Esophagus squamous epithelium (tissue), 5 donors: ENCODE measurements at regions not wholly inside any gene's neighbourhood (a gene's known extent, or its start where the extent isn't known, plus 50 kb on each side); places are given as distances from the start of the nearest gene placed in this dataset.

ENCODE experiments used
- DNase-seq: peaks from one replicate; lab custom pipeline; 2025; lab: John Stamatoyannopoulos, UW
- H3K27ac ChIP-seq, 4 donors: fragments of 200-600 bp; sonication (generic); one replicate each; pipeline ENCODE4 v1.5.1; 2016 to 2019; ENCODE audit warnings: mild to moderate bottlenecking in 1 of 4
- H3K27me3 ChIP-seq, 4 donors: fragments of 200-600 bp; sonication (generic); 1 replicate in 3 of 4; 2 replicates in 1 of 4; pipeline versions ENCODE4 v1.5.1 to v1.6.0; 2017 to 2021; ENCODE audit warnings: antibody characterized with exemption in 1 of 4
- H3K36me3 ChIP-seq, 3 donors: fragments of 200-600 bp; sonication (generic); one replicate each; pipeline ENCODE4 v1.5.1; 2016 to 2019
- H3K4me1 ChIP-seq, 3 donors: fragments of 200-600 bp; sonication (generic); one replicate each; pipeline ENCODE4 v1.5.1; 2017 to 2019
- H3K4me3 ChIP-seq, 4 donors: fragments of 200-600 bp; sonication (generic); 1 replicate in 3 of 4; 2 replicates in 1 of 4; pipeline ENCODE4 v1.5.1; 2016 to 2019; ENCODE audit warnings: mild to moderate bottlenecking in 2 of 4, moderate library complexity in 1 of 4
- H3K9me3 ChIP-seq, 3 donors: fragments of 200-600 bp; sonication (generic); one replicate each; pipeline ENCODE4 v1.5.1; 2016 to 2019
- POLR2A ChIP-seq, 4 donors: fragments of 450-650 bp; IDR thresholded peaks; one replicate each; pipeline ENCODE4 v1.6.1; 2017; ENCODE audit warnings: antibody characterized with exemption in 4 of 4, mild to moderate bottlenecking in 4 of 4, moderate library complexity in 3 of 4
- WGBS, 2 donors: methylation state at CpG; one replicate each; pipeline ENCODE4 v1.1.5; 2018; 5-methylcytosine and 5-hydroxymethylcytosine counted together
- intact Hi-C: fragments of 100-400 bp; cut with DNase I; formaldehyde crosslinking; loops from one replicate; pipeline ENCODE4 v1.15.0; 2022
- TF ChIP-seq, protein P1 (sequence below), 6 experiments: fragments of 450-650 bp in 4 of 6; fragments of 200-600 bp in 2 of 6; sonication (generic) in 2 of 6; IDR thresholded peaks; one replicate each; pipeline ENCODE4 v1.5.1; 2016 to 2019; ENCODE audit warnings: antibody characterized with exemption in 6 of 6, mild to moderate bottlenecking in 4 of 6, moderate library complexity in 4 of 6
- donor health status: DM: yes; HTN: yes; CAD: no.

DNA sequence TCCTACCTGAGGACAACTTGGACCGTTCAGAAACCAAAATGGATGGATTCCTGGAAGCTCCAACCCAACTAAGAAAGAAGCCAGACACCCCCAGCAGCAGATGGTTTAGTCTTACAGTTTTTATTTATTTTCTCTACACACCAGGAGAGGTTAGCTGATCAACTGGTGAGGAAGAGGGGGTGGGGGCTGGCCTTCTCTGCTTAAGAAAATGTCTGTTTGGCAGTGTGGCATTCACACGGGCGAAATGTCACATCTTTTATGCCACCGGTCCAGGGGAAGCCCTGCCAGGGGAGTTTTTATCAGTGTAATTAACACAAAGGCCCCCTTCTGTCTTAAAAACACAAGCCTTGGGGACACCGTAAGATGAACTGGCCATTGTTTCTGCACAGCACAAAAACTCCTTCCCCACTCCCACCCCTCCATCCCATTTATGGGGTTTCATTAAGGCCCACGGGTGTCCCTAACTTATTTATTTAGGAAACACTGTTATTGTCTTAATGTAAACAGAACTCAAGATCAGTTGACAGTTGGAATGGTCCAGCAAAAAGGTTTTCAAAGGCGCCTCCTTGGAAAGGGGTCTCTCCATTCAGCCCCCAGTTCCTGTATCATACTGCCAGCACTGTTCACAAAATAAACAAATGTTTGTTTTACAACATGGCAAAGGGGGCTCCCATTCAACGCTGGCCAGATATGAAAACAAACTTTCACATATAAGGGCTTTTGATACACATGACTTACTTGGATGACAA is 217.0 kb downstream of the C1D start:
- 70 to 76% methylated on average over 8 of the region's 8 CpGs for WGBS, 2 donors
- H3K36me3 ChIP-seq, result no peaks in the 10 kb centered on the region
- DNase-seq, result no peak
- H3K27ac ChIP-seq, result peak overlapping the region in 3 of 4 donors; percentile 11 to 51 (median 36)
- H3K9me3 ChIP-seq, result no peaks in the 10 kb centered on the region
- TF ChIP-seq, protein P1, sequence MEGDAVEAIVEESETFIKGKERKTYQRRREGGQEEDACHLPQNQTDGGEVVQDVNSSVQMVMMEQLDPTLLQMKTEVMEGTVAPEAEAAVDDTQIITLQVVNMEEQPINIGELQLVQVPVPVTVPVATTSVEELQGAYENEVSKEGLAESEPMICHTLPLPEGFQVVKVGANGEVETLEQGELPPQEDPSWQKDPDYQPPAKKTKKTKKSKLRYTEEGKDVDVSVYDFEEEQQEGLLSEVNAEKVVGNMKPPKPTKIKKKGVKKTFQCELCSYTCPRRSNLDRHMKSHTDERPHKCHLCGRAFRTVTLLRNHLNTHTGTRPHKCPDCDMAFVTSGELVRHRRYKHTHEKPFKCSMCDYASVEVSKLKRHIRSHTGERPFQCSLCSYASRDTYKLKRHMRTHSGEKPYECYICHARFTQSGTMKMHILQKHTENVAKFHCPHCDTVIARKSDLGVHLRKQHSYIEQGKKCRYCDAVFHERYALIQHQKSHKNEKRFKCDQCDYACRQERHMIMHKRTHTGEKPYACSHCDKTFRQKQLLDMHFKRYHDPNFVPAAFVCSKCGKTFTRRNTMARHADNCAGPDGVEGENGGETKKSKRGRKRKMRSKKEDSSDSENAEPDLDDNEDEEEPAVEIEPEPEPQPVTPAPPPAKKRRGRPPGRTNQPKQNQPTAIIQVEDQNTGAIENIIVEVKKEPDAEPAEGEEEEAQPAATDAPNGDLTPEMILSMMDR (IDR thresholded peaks at IDR 0.05), result no peak
- no peak for TF ChIP-seq POLR2A (IDR thresholded peaks at IDR 0.05)
- intact Hi-C loops, result no loop called here
- peaks cover 0 to 11% (median 7%) of the 10 kb centered on the region in 3 donors for H3K4me1 ChIP-seq
- H3K27me3 ChIP-seq, result no peaks in the 10 kb centered on the region
- H3K4me3 ChIP-seq, result peak overlapping the region in 2 of 4 donors; percentile 16 to 35

DNA sequence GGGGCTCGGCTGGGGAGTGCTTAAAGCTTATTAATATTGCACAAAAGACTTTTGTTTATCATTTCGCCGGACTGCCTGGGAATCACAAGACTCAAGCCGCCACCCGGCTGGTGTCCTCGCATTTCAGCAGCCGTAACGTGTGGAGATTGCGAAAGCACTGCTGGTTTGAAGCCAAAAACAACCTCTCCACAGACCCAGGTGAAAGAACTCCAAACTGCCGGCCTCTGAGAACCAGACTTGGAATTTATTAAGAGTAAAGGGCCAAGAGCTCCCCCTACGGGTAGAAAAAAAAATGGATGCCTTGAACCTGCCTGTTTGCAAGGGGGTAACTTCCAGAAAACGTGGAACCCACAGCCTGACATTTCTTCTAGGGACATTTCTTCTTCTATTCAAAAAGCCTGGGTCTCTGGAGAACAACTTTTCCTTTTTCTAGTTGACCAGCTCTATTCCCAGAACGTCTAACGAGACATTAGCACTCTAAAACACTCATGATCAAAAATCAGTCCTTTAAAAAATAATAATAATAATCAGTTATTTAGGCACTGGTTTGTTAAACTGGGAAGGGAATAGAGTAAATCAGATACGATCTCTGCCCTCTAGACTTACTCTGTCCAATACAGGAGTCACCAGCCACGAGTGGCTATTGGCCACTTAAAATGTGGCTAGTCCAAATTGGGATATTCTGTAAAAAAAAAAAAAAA is 216.3 kb downstream of the C1D start:
- H3K4me1 ChIP-seq, result peaks cover 0 to 11% (median 7%) of the 10 kb centered on the region in 3 donors
- no peaks in the 10 kb centered on the region for H3K27me3 ChIP-seq
- 8 to 18% methylated on average over 7 to 16 of the region's 16 CpGs for WGBS, 2 donors
- DNase-seq, result no peak
- no peaks in the 10 kb centered on the region for H3K9me3 ChIP-seq
- H3K36me3 ChIP-seq, result no peaks in the 10 kb centered on the region
- TF ChIP-seq, protein P1 (IDR thresholded peaks at IDR 0.05), result peak; percentile 53 to 79 (median 70)
- no peak for TF ChIP-seq POLR2A (IDR thresholded peaks at IDR 0.05)
- peak overlapping the region in 2 of 4 donors; percentile 16 to 35 for H3K4me3 ChIP-seq
- H3K27ac ChIP-seq, result peak overlapping the region in 3 of 4 donors; percentile 11 to 51 (median 36)
- intact Hi-C loops, result no loop called here

DNA sequence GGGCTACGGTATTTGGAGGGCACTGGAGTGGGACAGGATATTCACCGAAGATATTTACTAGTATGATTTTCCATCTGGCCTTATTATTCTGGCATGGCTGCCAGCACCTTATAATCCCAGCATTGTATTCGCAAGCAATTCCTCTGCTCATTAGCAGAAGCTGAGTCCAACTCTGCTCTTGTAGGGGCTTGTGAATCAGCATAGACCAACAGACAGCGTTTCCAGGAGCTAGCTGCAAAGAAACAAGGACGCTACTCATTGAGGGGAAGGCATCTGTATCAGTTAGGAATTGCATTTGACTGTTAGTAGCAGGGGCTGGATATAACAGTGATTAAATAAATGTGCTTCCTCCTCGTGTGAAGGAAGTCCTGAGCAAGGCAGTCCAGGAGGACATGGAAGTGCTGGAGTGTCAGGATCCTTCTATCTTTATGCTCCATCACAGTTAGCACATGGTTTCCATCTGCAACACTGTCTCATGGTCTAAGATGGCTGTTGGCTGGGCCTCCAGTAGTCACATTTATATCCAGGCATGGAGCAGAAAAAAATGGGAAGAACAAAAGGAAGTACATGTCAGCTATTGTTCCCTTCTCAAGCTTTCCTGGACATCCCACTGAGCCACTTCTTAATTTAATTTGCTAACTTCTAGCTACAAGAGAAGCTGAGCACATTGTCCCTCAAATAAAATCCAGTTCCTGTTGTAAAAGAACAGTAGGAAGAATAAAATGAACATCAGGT is 214.1 kb downstream of the C1D start:
- H3K27ac ChIP-seq, result no peak overlapping the region

GRCh38 chr2:67851016-67851415 is 211.8 kb downstream of the C1D start:
- no peaks in the 10 kb centered on the region for H3K9me3 ChIP-seq
- intact Hi-C loops, result no loop called here
- H3K4me1 ChIP-seq, result peaks cover 0 to 8% (median 2%) of the 10 kb centered on the region in 3 donors
- TF ChIP-seq, protein P1 (IDR thresholded peaks at IDR 0.05), result no peak
- TF ChIP-seq POLR2A (IDR thresholded peaks at IDR 0.05), result no peak
- H3K27me3 ChIP-seq, result no peaks in the 10 kb centered on the region
- H3K4me3 ChIP-seq, result no peak overlapping the region
- 80 to 83% methylated on average over 3 of the region's 3 CpGs for WGBS, 2 donors
- DNase-seq, result no peak
- H3K27ac ChIP-seq, result no peak overlapping the region
- no peaks in the 10 kb centered on the region for H3K36me3 ChIP-seq

More for the DNA sequence above, 214.1 kb downstream of the C1D start:
- no peak for DNase-seq
- no peak for TF ChIP-seq POLR2A (IDR thresholded peaks at IDR 0.05)
- TF ChIP-seq, protein P1 (IDR thresholded peaks at IDR 0.05), result no peak
- Histone ChIP-seq H3K4me3 (no peak overlapping the region), H3K27me3 (no peaks in the 10 kb centered on the region), H3K9me3 (no peaks in the 10 kb centered on the region), H3K36me3 (no peaks in the 10 kb centered on the region), H3K4me1 (peaks cover 0 to 11% (median 7%) of the 10 kb centered on the region in 3 donors)
- 30 to 41% methylated on average over 6 of the region's 6 CpGs for WGBS, 2 donors
- intact Hi-C loops, result no loop called here
